ENCODE measurements at regions not wholly inside any gene's neighbourhood (a gene's known extent, or its start where the extent isn't known, plus 50 kb on each side); places are given as distances from the start of the nearest gene placed in this dataset.

GRCh38 chr4:111999801-112000200 lies 145.5 kb upstream of the FAM241A start:
- TF ChIP-seq, protein P1, sequence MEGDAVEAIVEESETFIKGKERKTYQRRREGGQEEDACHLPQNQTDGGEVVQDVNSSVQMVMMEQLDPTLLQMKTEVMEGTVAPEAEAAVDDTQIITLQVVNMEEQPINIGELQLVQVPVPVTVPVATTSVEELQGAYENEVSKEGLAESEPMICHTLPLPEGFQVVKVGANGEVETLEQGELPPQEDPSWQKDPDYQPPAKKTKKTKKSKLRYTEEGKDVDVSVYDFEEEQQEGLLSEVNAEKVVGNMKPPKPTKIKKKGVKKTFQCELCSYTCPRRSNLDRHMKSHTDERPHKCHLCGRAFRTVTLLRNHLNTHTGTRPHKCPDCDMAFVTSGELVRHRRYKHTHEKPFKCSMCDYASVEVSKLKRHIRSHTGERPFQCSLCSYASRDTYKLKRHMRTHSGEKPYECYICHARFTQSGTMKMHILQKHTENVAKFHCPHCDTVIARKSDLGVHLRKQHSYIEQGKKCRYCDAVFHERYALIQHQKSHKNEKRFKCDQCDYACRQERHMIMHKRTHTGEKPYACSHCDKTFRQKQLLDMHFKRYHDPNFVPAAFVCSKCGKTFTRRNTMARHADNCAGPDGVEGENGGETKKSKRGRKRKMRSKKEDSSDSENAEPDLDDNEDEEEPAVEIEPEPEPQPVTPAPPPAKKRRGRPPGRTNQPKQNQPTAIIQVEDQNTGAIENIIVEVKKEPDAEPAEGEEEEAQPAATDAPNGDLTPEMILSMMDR (IDR thresholded peaks at IDR 0.05 in 4 of 5, conservative IDR thresholded peaks at IDR 0.05 in 1 of 5) = no peak
- TF ChIP-seq POLR2A (IDR thresholded peaks at IDR 0.05) = no peak
